ENCODE measurements at regions not wholly inside any gene's neighbourhood (a gene's known extent, or its start where the extent isn't known, plus 50 kb on each side); places are given as distances from the start of the nearest gene placed in this dataset.
A peak's percentile ranks its signal among the peaks of the same experiment; 100 is the strongest.

DNA sequence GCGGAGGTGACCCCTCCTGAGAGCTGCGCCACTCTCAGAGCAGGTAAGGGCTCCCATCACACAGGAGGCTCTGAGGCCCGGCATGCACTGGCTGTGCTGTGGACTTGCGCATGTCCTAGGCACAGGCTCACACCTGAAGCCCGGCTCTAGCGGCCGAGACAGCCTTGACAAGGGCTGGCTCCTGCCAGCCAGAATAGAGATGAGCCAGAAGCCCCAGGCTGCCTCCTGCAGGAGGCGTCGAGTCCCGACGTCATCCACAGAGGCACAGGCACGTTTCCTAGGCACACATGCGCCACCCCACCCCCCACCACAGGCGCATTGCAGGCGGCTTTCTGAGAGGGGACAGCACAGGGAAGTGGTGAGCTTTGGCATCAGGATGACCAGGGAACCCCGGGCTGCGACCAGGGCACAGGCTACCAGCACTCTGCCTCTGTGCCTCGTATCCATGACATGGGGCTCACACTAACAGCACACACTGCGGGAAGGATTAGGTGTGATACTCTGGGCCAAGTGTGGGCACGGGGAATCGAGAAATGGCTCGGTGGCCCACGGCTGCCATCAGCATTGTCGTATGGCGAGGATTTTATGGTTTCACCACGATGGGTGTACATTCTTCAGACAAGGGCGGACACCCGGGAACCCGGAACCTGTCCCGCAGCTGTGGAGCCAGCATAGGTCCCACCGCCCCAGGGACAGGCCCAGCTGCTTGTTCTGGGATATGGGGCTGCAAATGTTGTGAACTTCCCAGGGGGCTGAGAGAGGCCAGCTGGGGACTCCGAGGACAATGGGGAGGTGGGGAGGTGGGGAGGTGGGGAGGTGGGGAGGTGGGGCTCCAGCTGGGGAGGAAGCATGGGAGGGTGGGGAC is 90.7 kb upstream of the ADRA2C start:
- TF ChIP-seq ZFX (IDR thresholded peaks at IDR 0.05) = no peak
- TF ChIP-seq, protein P1, sequence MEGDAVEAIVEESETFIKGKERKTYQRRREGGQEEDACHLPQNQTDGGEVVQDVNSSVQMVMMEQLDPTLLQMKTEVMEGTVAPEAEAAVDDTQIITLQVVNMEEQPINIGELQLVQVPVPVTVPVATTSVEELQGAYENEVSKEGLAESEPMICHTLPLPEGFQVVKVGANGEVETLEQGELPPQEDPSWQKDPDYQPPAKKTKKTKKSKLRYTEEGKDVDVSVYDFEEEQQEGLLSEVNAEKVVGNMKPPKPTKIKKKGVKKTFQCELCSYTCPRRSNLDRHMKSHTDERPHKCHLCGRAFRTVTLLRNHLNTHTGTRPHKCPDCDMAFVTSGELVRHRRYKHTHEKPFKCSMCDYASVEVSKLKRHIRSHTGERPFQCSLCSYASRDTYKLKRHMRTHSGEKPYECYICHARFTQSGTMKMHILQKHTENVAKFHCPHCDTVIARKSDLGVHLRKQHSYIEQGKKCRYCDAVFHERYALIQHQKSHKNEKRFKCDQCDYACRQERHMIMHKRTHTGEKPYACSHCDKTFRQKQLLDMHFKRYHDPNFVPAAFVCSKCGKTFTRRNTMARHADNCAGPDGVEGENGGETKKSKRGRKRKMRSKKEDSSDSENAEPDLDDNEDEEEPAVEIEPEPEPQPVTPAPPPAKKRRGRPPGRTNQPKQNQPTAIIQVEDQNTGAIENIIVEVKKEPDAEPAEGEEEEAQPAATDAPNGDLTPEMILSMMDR (conservative IDR thresholded peaks at IDR 0.05) = no peak
- H3K27ac ChIP-seq = no peak overlapping the region

DNA sequence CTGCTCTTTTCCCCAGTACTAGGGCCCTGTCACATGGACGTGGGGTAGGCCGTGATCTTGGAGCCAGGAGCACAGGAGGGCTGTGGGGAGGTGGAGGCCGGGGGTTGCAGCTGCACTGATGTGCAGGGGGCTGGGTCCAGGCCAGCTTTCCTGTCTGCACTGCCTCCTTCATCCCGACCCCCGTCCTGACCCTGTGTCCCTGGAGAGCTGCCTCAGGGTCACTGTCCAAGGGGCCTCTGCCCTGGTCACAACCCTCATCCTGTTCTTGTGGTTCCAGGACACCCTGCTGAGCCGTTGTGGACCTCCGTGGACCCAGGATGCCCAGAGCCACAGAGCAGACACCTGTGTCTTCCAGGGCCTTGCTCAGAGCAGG is 91.7 kb upstream of the ADRA2C start:
- no peak overlapping the region for H3K27ac ChIP-seq
- TF ChIP-seq, protein P1 (conservative IDR thresholded peaks at IDR 0.05) = no peak
- no peak for TF ChIP-seq ZFX (IDR thresholded peaks at IDR 0.05)

DNA sequence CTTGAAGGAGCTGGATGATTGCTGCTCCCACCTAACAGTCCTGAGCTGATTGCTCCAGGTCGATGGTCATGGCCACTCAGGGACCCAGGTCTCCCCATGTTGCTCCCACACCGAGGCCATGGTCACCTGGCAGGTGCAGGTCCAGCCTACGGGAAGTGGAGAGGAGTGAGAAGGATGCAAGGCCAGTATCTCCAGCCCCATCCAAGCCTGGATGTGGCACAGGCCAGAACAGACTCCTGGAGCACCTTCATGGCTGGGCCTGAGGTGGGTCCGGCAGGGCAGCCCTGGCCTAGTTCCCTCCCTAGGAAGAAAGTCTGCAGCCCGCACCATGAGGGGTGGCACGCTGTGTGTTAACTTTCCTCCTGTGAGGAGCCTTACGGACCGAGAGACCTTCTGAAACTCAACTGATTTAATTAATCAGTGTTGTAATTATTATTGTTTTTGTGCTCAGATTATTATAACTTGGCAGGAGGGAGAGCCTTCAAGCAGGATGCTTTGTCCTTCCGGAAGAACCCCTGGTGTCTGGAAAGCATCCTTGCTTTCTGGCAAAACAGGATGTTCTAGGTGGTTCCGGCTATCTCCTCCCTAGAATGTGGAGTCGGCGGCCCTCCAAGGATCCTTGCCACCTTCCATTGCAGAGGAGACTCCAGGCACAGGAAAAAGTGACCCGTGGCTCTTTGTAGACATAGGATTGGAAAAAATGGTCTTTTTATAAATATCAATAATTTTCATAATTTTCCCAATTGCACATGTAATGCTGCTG is 92.3 kb upstream of the ADRA2C start:
- no peak overlapping the region for H3K27ac ChIP-seq
- TF ChIP-seq ZFX (IDR thresholded peaks at IDR 0.05) = no peak
- TF ChIP-seq, protein P1 (conservative IDR thresholded peaks at IDR 0.05) = no peak

- H3K27ac ChIP-seq = no peak overlapping the region
Measured at GRCh38 chr4:3673176-3673575, 93.0 kb upstream of the ADRA2C start.

DNA sequence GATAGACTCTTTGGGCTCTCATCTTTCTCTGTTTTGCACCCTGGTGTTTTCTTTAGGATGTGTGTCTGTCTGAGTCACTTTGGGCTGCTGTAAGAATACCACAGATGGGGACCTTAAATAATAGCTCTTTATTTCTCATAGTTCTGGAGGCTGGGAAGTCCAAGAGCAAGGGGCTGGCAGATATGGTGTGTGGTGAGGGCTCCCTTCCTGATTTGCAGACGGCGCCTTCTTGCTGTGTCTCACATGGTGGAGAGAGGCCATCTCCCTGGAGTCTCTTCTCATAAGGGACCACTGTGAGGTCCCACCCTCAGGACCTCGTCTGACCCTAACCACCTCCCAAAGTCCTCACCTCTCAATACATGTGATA is 93.7 kb upstream of the ADRA2C start:
- no peak for TF ChIP-seq ZFX (IDR thresholded peaks at IDR 0.05)
- TF ChIP-seq, protein P1 (conservative IDR thresholded peaks at IDR 0.05) = no peak
- peak overlapping the region; percentile 49 for H3K27ac ChIP-seq

More at GRCh38 chr4:3673176-3673575, 93.0 kb upstream of the ADRA2C start:
- no peak for TF ChIP-seq ZFX (IDR thresholded peaks at IDR 0.05)
- TF ChIP-seq, protein P1 (conservative IDR thresholded peaks at IDR 0.05) = no peak

- H3K27ac ChIP-seq = peak overlapping the region; percentile 49
- TF ChIP-seq ZFX (IDR thresholded peaks at IDR 0.05) = no peak
- TF ChIP-seq, protein P1 (conservative IDR thresholded peaks at IDR 0.05) = no peak
Measured at GRCh38 chr4:3671571-3672464, 94.4 kb upstream of the ADRA2C start.

All from C4-2B (cell line).